HG03066 (cell line): ENCODE measurements at regions not wholly inside any gene's neighbourhood (a gene's known extent, or its start where the extent isn't known, plus 50 kb on each side); places are given as distances from the start of the nearest gene placed in this dataset.

ENCODE experiments used
- ATAC-seq: cut with Tn5 transposase; IDR thresholded peaks from one replicate; pipeline ENCODE4 v1.9.1; 2021; ENCODE audit warnings: low read depth; ENCODE audit not compliant: unreplicated experiment

GRCh38 chr11:23542189-23542588 is 681.9 kb upstream of the CCDC179 start:
- ATAC-seq, result no peak

- ATAC-seq, result no peak
These were observed 682.5 kb upstream of the CCDC179 start for GRCh38 chr11:23542816-23543215.

GRCh38 chr11:23543651-23544222 is 683.5 kb upstream of the CCDC179 start:
- no peak for ATAC-seq

GRCh38 chr11:23551706-23552105 is 691.4 kb upstream of the CCDC179 start:
- no peak for ATAC-seq

- no peak for ATAC-seq
These were observed 693.7 kb upstream of the CCDC179 start for GRCh38 chr11:23554002-23554401.

GRCh38 chr11:23555085-23555484 is 694.8 kb upstream of the CCDC179 start:
- no peak for ATAC-seq

- no peak for ATAC-seq
These were observed 696.0 kb upstream of the CCDC179 start for GRCh38 chr11:23556163-23556750.

- ATAC-seq, result no peak
These were observed 703.3 kb upstream of the CCDC179 start for GRCh38 chr11:23563591-23563990.

GRCh38 chr11:23564370-23564769 is 704.1 kb upstream of the CCDC179 start:
- no peak for ATAC-seq

GRCh38 chr11:23569134-23569533 is 708.9 kb upstream of the CCDC179 start:
- ATAC-seq, result no peak

- no peak for ATAC-seq
These were observed 709.3 kb upstream of the CCDC179 start for GRCh38 chr11:23569547-23569946.

- ATAC-seq, result no peak
These were observed 710.6 kb upstream of the CCDC179 start for GRCh38 chr11:23570828-23571227.

- no peak for ATAC-seq
These were observed 713.2 kb upstream of the CCDC179 start for GRCh38 chr11:23573429-23573828.

- ATAC-seq, result no peak
These were observed 713.9 kb upstream of the CCDC179 start for GRCh38 chr11:23574149-23574548.

GRCh38 chr11:23577296-23577695 is 717.0 kb upstream of the CCDC179 start:
- ATAC-seq, result no peak

GRCh38 chr11:23585416-23586104 is 725.3 kb upstream of the CCDC179 start:
- no peak for ATAC-seq

- ATAC-seq, result no peak
These were observed 725.9 kb upstream of the CCDC179 start for GRCh38 chr11:23586173-23586572.

- ATAC-seq, result no peak
These were observed 730.5 kb upstream of the CCDC179 start for GRCh38 chr11:23590596-23591308.

- ATAC-seq, result no peak
These were observed 734.5 kb upstream of the CCDC179 start for GRCh38 chr11:23594755-23595154.

GRCh38 chr11:23604966-23605365 is 744.7 kb upstream of the CCDC179 start:
- ATAC-seq, result no peak

- ATAC-seq, result no peak
These were observed 745.9 kb upstream of the CCDC179 start for GRCh38 chr11:23606191-23606590.
